ENCODE measurements at regions not wholly inside any gene's neighbourhood (a gene's known extent, or its start where the extent isn't known, plus 50 kb on each side); places are given as distances from the start of the nearest gene placed in this dataset.
A peak's percentile ranks its signal among the peaks of the same experiment; 100 is the strongest.
"Not testable (repeated sequence)": the region's sequence is repeated elsewhere in the genome, so short reads cannot be mapped to it uniquely, and the experiment has no call there.

DNA sequence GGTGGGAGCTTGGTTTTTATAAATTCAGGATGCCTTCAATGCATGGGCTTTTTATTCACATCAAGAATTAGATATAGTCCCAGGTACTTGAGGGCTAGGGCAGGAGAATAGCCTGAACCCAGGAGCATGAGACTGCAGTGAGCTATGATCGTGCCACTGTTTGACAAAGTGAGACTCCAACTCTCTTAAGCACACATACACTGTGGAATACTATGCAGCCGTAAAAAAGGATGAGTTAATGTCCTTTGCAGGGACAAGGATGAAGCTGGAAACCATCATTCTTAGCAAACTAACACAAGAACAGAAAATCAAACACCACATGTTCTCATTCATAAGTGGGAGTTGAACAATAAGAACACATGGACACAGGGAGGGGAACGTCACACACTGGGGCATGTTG, 470.0 kb downstream of the SETD4 start:
- not testable (repeated sequence) for DNase-seq

DNA sequence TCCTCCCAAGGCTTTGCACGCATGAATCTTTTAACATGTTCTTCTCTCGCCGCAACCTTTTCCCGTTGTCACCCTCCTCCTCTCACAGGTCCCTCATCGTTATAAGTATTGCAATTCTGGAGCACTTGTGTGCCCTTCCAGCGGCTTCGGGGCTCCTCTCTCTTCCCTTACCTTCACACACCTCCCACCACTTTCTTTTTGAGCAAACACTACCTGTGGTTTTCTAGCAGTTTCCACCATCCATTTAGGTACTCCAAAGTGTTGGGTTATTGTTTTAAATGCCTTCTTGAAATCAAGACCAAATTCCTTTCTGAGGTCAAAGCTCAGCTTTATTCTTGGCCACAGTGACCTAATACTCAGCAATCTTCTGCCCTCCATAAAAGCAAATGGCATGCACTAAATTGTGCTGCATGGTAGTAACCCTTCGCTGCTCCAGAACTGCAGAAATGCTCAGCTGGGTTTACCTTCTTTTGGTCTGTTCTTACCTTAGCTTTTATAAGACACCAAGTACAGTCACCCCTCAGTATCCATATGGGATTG, 472.4 kb downstream of the SETD4 start:
- DNase-seq = no peak

DNA sequence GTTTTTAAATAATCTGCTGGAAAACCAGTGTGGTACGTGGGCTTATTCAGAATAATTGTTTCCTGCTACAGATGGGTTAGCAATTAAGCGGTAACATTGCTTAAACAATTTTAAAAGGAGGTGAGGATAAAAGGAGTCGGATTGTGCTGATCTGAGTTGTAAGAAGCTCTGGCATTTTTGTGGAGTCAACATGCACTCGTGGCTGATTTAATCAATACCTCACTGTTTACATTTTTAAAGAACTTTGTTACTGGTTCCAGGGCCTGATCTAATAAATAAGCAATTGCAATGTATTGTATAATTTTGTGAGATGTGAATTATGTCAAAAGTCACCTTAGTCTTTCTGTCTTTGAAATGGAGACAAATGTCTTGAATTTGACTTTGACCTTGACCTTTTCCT, 474.0 kb downstream of the SETD4 start:
- no peak for DNase-seq

DNA sequence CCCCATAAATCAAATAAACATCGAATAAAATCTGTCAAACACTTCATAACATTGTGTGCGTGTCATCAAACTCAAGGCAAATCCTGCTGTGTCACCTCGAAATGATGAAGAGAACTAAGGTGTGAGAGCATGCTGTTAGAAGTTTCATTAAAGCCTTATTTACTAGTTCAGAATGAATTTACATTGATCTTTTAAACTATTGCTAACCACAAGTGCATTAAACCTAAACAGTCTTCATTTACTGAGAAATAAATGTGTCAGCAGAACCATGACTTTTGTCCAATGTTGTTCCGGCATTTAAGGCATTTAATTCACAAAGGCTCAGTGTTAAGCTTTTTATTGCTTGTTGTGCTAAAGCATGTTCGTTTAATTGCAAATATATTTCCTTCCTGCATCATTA, 474.4 kb downstream of the SETD4 start:
- DNase-seq = no peak

DNA sequence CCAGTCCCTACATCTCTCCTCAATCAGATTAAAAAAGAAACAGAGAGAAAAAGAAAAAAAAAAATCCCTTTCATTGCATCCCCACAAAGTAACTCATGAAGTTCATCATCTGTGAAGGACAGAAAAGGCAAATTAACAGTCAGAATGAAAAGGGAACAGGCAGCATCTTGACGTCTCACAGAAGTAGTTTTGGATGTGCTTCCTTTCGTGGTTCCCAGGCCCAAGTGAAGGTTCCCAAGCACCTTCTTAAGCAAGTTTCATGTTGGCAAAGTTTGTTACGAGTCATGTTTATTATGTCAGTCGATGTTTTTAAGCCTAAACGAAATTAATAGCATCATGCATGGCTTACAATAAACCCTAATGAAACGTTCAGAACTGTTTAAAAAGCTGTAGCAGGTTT, 475.2 kb downstream of the SETD4 start:
- DNase-seq = no peak

DNA sequence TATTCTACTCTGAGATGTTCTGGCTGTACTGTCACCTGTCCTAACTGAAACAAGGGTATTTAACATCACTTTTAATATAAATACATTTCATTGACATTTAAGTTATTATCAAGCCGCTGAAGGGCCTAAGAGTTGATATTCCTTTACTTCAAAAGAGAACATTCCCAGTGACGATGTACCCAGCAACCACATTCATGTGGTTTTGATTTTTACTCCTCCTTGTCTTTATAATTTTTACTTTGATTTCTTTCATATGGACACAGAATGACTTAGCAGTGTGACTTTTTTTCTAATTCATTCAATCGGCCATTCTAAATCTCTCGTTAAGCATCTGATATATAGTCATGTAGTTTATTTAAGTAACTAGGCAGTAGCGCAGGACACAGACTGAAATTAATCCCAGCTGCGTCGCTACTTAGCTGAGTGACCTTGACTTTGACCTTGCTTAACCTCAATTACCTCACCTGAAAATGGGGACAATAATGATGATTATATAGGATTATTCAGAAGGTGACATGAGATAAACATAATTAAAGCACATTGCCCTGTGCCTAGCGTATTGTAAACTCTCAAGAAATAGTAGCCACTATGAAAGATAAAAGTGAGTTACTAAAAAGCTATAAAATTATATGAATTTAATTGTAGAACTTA, 476.6 kb downstream of the SETD4 start:
- no peak for DNase-seq

DNA sequence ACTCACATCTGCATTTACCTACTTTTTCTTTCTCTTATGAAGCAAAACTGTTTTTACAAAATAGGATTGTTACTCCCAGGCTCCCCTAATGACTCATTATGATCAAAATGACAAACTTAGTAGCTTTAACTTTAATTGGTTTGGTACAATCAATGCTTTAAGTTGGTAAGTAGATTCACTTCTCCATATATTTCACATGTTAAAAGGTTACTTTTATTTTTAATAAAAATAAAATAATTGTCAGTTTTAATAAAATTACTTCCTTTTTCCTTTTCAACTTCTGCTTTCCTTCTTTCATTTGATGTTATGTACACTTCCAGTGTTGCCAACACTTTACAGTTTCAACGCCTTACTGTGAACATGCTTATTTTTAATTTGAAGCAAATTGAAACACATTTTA, 477.6 kb downstream of the SETD4 start:
- no peak for DNase-seq

DNA sequence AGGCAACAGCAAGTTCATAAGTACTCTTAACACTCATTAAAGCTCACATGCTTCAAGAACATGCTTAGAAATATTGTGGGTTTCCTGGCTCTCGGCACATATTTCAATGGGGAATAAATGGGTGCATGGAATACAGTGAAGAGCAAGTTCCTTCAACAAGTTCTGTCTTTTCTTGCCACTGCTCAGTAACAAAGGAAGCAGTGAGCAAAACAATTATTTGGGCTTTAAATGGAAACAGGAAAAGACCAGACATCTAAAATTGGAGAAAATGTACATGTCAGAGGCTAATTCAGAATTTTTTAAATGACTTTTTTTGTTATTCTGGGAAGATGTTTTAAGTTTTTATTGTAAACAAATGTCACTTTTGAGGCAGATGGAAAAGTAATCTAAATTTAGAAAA, 478.7 kb downstream of the SETD4 start:
- no peak for DNase-seq

DNA sequence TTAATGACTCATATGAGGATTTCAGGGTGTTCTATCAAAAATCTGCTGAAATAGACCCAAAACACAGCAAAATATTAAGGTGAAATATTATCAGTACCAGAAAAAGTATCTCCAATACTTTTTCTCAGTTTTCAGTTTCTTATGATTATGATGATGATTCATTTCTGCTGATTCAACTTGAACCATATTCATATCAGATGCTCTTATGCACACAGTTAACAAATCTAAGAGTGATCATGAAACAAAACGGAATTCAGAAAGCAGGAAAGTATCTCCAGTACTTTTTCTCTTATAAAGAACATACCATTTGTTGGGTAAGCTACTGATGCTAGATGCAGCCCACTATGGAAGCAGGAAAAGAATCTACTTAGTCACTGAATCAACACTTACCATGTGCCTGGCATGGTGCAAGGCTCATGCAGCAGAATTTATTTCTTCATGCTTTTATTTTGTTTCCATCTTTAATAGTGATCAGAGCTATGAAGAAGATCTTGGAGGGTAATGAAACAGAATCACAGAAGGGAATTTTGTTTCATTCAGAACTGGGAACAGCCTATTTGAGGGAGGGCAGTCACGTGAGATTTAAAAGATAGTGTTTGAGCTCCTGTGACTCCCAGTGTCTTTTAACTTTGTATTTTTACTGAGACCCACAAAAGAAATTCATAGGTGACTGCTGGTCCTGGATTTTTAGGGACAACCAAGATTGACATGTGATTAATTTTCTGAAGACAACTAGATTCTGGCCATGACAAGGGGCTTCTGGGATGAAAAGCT, 480.6 kb downstream of the SETD4 start:
- DNase-seq = no peak

DNA sequence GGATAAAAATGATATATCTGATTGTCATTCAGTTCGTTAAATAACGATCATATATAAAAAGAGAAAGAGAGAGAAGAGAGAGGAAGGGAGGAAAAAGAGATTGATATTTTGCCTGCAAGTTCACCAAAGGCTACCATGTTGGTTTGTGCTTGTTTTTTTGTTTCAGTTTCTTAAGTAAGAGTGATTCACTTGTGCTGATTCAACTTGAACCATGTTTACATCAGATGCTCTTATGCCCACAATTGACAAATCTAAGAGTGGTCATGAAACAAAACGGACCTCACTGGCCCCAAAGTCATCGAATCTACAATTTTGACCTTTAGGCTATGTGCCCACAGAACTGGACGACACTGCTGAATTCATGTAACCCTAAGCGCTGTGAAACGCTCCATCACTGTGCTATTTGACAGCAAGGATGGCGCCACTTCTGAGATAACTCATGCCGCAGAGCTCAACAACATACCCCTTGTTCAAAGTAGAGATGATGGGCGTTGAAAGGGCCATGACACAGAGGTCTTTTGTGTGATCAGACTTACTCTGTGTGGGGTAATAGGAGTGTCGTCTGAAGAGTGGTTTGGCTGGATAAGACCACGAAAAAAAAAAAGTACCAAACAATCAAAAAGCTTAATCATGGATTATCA, 481.4 kb downstream of the SETD4 start:
- DNase-seq = peak; percentile 28

DNA sequence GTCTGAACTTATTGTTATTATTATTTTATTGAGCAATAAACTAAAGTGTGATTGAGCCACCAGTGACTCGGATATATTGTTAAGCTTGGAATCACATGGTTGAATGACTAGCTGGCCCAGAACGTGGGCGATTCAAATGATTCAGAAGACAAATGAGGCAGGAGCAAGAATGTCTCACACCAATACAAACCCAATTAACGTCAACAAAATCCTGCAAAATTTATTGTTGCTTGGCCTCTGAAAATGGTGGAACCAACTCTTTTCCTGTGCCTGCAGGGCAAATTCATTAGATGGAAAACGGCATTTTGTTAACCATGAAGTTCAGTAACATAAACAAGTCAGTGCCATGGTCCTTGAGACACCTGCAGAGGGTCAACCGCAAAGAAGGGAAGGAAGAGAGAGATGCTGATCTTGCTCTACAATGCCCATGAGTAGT, 482.0 kb downstream of the SETD4 start:
- no peak for DNase-seq

DNA sequence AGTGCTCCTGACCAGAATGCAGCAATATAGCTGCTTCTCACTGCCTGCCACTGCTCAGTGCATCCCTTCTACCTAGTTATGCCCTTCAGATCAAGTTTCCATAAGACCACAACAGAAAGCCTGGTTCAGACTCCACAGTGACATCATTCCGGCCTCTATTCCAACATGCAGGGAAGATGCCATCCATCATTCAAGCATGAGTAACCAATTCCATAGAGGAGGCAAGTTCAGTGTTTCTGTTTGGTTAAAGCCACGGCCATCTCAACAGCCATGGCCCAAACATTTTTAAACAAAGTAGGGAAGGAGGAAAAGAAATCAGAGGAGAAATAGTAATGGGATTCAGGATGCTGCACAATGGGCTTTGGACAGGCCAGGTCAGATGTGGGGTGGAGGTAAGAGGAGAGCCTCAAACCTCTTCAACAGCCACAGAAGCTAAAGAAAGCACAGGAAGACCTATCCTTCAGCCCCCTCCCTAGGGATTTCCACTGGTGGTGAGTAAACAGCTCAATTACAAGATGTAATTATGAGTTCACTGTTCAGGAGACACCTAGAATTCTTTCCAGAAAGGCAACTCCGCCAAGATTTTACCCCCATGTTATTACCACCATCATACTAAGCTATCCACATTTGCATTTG, 484.9 kb downstream of the SETD4 start:
- DNase-seq = no peak

DNA sequence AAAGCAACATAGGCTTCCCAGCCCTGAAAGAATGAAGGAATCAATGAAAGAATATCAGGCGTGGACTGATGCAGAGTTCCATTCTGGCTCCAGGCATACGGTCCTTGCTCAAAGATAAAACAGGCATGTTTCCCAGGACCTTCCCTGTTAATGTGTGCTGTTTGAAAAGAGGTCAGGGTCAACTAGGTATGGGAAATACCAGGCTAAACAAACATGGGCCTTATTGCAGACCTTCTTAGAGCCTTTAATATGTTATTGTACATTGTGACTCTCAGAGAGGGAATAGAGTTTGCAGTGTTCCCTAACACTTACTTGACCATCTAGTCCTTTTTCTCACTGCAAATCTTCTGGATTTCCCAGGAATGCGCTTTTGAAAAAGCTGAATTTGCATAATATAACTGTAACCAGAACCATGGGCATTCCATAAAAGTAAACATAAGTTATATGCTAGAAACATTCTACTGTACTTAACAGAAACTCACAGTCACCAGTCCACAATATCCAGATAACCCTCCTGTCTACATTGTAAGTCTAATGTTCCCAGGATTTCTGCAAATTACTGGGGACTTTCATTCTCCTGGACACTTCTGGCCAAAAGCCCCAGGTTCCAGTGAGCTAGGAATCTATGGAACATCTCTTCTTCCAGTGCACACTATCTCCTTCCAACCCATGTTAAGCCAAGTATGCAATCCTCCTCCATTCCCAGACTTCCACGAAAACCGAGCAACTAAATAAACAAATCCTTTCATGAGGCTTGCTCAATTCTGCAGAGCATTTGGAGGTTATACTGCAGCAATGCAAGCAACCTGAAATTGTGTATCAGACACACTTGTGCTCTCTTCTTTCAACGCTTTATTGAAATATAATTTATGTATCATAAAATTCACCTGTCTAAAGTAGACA, 486.6 kb downstream of the SETD4 start:
- DNase-seq = no peak

DNA sequence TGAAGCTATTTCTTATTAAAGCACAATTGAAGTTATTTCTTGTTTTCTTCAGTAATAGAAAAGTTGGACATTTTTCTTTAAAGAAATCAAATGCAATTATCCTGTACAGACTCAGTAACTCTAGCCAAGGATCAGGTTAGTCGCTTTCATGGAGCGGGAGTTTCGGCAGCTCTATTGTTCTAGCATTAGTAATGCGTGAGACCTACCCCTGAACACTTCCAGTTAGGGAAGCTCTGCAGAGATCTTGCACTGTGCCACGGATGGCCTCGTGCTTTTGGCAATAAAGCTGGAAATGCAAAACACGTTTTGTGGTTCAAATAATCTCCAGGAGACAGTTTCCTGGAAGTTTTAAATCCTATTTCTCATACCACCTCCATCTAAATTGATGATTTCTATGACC, 488.4 kb downstream of the SETD4 start:
- DNase-seq = no peak

DNA sequence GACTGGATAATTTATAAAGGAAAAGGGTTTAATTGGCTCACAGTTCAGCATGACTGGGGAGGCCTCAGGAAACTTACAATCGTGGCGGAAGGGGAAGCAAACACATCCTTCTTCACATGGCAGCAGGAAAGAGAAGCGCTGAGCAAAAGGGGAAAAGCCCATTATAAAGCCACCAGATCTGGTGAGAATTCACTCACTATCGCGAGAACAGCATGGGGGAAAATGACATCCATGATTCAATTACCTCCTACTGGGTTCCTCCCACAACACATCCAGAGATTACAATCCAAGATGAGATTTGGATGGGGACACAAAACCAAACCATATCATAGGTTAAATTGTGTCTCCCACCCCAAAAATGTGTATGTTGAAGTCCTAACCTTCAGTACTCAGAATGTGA, 491.7 kb downstream of the SETD4 start:
- no peak for DNase-seq

DNA sequence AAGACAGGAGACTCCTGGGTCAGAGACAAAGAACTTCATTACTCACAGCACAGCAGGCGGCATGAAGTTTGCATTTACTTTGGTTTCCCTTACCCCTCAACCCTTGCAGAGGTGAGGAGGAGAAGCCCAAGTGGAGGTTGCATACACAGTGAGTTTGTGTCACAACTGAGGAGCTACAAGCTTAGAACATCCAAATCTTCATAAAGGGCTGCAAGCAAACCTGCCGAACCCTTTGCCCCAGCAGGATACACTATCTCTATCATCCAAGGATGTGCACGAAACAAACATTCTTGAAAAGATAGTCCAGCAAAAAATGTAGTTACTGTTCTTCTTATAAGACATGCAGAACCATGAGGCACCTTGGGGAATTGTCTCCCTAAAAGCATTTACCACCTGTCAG, 493.5 kb downstream of the SETD4 start:
- no peak for DNase-seq

DNA sequence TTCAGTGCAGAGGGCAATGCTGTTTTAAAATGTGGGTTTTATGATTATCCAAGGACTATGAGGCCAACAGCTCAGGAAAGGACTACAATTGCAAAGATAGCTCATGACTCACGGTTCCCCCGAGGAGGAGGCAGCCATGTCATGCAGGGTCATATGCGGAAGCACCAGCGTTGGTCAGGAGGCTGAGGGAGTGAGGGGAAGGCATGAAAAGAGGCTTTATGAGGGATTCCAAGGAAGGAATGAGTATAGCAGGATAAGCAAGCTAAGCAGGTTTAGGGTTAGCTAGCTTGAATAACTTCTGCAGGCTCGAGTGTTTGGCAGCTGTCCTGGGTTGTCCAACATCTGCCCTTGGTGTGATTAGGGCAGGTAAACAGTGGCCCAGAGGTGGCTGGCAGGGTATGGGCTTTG, 495.1 kb downstream of the SETD4 start:
- DNase-seq = no peak

DNA sequence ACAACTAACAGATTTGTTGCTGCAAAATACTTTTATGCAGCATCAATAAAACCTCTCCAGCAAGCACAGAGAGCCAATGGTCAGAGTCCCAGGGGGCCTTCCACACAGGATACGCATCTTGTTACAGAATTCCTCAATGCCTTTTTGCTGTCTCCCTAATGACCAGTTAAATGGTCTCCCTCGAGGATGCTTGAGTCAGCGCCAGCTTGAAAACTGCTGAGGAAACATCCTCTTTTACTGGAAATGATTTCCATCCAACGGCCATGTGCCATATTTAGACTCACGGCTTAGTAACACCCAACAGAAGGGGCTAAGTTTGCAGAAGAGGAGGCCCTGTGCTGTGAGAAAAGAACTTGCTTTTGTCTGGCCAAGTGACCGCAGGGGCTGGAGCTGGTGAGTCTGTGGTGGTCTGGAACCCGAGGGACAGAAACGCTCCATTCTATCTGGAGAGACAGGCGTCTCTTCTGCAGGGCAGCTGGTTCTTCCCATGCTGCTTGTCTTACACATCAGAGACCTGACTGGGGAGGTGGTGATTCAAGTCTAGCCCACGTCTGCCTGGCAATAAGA, 496.4 kb downstream of the SETD4 start:
- DNase-seq = no peak

DNA sequence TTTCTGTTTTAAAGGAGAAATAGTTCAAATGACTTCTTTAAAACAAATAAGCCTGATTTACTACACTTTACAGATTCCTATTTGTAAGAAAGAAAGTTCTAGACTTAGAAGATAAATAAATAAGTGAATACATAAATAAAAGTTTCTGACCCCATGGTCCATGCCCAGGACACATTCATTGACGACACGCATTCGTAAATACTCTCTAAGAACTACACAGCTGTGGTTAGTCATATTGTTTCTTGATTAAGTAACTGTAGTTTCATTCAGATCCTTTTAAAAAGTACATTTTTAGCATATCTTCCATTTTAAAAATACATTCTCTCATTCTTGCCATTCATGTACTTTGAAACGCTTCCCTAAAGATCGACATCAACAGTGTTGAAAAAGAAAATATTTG, 497.4 kb downstream of the SETD4 start:
- no peak for DNase-seq

DNA sequence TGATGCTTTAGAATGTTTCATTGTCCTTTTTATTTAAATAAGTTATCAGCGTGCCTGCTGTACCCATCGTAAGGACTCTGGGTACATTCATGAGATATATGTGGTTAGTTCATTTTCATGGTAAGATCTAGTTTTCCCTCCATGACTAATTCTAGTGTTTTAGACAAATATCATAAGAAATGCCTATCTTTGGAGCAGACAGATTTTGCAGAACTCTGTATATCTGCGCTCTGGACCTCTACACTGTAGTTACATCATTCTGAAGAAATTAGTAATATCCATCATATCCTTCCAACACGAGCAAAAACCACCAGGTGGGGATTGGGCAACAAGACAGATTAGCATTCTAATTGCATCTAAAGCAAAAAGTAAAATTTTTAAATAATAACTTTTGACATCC, 499.2 kb downstream of the SETD4 start:
- DNase-seq = no peak

DNA sequence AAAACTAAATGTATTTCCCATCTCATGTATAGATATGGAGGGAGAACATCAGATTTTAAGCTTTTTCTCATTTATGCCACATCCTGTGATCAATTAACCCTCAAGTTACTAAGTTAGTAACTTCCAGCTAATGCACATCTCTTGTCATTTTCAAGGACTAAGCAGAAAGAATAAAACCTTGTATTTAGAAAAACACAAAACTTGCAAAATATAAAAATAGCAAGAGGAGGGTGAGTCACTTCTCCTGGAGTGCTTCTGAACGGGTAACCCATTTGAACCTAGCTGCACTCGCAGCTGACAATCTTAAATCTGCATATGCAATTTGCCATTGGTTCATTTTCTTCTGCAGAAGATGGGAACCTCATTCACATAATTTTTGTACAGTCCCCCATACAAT, 500.5 kb downstream of the SETD4 start:
- DNase-seq = no peak

All from activated naive CD4-positive, alpha-beta T cell treated with Interleukin-2 at 50 U/mL for 16 hours (primary cell).